ENCODE measurements at regions not wholly inside any gene's neighbourhood (a gene's known extent, or its start where the extent isn't known, plus 50 kb on each side); places are given as distances from the start of the nearest gene placed in this dataset.
"Not testable (repeated sequence)": the region's sequence is repeated elsewhere in the genome, so short reads cannot be mapped to it uniquely, and the experiment has no call there.

DNA sequence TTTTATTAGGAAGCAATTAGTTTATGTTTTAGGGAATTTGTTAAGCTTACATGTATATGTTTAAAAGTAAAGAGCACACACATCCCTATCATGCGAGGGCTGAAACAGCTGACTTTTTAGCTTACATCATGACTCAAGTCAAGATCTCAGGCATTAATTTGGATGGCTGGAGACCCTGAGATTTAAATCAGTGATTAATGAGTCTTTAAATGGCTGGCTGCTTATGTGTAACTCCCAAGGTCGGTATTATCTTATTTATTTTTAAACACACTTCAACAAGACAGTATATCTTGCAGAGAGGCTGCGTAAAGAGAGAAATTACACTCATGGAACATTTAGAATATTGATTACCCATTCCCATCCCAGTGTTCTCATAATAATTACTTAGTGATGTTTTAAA is 169.4 kb downstream of the KBTBD8 start:
- DNase-seq: no peak

DNA sequence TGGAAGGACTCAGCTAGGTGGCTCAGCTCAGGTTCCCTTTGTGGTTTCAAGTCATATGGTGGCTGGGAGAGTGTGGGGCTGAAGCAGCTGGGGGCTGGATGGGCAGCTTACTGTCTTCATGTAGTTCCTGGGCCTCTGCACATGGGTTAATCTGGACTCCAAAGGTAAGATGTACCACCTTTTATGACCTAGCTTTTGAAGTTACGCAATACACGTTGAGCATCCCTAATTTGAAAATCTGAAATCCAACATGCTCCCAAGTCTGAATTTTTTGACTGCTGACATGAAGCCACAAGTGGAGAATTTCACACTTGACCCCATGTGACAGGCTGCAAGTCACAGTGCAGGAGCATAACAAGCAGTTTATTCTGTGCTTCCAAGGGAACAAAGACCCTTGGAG is 173.7 kb downstream of the KBTBD8 start:
- no peak for DNase-seq

DNA sequence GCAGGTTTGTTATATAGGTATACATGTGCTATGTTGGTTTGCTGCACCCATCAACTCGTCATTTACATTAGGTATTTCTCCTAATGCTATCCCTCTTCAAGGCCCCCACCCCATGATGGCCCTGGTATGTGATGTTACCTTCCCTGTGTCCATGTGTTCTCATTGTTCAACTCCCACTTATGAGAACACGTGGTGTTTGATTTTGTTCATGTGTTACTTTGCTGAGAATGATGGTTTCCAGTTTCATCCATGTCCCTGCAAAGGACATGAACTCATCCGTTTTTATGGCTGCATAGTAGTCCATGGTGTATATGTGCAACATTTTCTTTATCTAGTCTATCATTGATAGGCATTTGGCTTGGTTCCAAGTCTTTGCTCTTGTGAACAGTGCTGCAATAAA is 175.0 kb downstream of the KBTBD8 start:
- DNase-seq: not testable (repeated sequence)

DNA sequence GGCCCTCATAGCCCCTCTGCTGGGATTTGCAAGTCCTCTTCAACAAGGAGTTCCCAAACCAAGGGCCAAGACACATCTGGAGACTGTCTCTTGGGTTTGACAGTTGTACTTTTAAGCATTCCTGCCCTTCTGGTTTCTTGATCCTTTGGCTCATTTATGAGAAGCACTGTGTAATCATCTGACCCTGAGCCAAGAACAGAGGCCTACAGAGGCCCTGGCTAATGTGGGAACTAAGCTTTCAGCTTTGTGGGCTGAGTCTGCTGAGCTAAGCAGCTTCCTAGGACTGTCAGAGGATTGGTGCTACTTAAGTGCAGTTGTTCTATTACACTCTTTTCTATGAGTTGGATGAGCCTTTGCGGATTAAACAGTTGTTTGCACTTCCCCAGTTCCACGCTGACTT is 178.3 kb downstream of the KBTBD8 start:
- no peak for DNase-seq

DNA sequence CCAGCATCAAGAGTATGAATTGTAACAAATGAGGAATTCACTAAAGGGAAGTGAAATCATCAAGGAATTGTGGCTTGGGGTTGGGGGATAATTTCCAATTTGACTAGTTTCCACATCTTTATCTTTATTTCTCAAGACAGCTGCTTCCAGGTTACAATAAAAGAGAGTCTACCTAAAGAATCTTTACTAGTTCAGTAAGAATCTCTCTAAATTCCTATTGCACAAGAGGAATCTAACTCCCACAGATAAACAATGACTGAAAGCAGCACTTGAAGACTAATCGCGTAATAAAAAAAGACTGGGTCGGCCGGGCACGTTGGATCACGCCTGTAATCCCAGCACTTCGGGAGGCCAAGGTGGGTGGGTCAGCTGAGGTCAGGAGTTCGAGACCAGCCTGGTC is 194.4 kb downstream of the KBTBD8 start:
- DNase-seq: no peak

DNA sequence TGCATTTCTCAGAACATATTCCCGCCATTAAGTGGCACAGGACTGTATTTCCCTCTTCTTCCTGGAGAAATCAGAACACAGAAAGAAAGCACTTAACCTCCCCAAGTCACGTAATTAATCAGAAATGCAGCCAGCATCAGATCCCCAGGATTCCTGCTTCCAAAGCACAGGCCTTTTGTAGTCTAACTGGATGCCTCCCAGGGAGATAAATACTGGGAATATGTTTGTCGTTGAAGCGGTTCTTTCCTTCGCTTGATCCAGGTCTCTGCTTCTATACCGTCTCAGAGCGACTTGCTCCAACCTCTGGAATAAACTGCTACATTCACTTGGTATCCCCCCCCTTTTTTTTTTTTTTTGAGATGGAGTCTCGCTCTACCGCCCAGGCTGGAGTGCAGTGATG is 198.6 kb downstream of the KBTBD8 start:
- no peak for DNase-seq

DNA sequence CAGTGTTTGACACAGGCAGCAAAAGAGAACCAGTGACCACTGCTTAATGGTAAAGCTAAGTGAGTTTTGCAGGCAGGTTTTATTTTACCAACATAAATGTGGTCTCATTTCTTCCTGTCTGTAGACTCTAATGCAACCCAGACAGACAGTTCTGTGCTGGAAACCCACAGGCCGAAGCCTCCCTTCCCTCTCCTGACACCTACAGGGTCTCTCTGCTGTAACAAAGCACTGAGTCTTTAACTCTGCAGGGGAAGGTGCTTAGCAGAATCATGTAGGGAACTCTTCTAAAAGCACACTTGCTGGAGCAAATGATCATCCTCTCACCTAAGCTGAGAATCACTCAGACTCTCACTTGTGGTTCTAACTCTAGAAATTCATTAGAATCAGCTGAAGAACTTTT is 200.3 kb downstream of the KBTBD8 start:
- no peak for DNase-seq

DNA sequence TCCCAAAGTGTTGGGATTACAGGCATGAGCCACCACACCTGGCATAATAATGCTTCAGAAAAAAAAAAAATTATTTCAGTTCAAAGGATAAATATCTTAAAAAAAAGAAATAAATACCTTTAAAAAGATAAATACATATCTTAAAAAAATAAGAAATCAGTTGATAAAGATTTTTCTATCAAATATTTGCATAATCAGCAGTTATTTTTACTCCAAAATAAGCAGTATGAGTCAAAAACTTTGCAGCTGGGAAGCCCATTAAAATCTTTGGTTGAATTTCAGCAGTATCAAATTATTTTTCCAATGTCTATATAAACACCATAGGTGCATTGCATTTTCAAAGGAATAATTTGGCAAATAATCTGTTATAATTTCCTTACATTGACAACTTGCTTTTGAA is 202.5 kb downstream of the KBTBD8 start:
- no peak for DNase-seq

DNA sequence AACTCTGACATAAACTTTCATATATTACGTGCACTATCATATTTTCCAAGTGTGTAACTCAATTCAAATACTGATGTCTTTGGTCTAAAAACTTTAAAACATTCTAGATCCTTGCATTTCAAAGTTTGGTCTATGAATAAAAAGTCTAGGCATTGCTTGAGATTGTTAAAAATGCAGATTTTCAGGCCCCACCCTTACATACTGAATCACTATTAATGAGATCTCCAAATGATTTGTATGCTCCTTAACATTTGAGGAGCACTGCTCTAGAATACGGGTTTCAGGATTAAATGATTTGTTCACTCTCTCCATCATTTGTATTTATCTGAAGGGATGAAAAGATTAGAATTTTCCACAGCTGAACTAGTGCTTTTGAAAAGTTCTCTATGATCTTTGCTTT is 202.9 kb downstream of the KBTBD8 start:
- DNase-seq: no peak

DNA sequence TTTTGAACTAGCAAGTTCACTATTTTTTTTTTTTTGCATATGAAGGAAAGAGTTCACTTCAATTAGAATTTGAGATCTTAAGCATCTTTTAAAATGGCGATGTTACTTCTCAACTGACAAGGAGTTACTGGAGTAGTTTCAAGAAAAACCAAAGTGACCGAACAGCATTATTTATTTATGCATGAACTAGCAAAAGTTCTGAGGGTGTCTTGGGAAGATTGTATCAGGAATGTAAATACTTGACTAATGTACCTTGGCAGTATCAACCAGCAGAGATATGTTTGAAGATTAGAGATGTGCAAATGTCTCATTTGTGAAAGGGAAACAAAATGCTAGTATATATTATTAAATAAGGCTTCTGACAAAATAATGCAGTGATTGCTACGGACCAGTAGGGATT is 203.9 kb downstream of the KBTBD8 start:
- no peak for DNase-seq

DNA sequence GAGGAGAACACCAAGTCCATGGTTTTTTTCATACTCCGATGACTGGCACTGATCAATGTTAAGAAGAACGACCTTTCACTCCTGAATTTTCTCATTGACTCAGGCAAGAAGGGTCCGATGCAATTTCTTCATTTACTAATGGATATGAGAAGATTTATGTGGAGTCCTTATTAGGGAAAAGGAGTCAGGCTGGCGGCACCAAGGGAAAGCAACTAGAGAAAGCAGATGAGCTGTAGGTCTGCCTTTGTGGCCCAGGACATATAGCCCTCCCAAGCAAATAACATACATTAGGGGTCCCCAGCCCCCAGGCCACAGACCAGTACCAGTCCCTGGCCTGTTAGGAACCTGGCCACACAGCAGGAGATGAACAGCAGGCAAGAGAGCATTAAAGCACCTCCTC is 206.8 kb downstream of the KBTBD8 start:
- no peak for DNase-seq

DNA sequence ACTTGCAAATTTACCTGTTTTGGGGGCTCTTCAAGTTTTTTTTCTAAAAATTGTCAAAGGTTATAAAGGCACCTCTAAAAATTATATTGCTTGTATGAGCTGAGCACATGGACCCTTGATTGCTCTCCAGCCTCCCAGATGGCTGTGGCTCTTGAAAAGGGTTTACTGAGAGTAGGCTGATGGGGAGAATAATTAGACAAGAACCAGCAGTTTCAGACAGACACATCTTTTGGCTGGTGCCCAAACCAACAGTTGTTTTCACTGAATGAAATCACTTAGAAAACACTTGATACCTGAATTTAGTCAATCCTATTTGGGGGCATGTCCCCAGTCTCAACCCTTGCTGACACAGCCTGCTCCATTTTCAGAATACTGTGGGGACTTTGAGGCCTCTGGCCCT is 217.6 kb downstream of the KBTBD8 start:
- no peak for DNase-seq

DNA sequence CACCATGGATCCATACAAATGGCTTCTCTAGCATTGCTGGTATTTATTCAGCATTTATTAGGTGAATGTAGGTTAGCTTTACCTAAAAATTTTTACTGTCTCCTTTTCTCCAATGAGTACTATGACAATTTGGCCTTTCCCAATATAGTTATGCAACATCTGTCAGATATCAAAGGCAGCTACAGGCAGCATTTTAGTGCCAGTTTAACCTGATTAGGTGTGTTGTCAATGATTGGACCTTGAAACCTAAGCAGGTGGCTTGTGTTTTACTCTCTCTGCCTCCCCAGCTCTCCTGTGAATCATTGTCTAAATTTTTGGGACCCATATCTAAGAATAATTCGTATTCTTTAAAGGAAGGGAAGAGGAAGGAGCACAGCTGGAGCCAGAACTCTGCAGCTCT is 228.9 kb downstream of the KBTBD8 start:
- no peak for DNase-seq

DNA sequence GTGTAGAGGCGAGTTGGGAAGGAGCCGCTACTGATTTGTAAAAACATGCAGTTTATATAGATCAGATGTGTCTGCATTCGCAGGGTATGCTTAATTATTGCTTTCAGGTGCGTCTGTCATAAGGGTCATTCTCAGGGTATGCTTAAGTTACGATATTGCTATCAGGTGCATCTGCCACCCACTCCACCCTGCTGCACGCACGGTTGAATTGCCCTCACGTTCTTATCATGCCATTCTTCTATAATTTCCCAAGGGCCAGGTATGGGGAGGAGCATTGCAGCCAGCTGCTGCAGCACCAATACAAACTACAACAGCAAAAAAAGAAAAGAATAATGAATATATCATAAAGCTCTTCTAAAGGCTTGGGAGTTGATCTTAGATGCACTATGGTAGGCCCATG is 230.0 kb downstream of the KBTBD8 start:
- no peak for DNase-seq

DNA sequence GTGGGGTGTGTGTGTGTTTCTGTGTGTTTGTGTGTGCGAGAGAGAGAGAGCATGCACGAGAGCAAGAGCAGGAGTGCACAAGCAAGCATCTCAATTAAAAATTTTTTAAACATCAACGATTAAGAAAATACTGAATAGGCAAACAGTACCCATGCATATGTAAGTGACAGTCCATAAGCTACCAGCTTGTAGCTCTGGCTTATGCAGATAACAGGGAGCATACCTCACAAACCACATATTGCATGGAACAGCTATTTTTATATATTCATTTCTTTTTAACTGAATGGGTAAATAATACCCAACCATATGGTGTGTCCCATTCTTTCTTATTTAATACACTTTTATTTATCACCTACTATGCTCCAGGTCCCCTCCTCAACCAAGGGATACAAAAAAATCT is 234.5 kb downstream of the KBTBD8 start:
- no peak for DNase-seq

DNA sequence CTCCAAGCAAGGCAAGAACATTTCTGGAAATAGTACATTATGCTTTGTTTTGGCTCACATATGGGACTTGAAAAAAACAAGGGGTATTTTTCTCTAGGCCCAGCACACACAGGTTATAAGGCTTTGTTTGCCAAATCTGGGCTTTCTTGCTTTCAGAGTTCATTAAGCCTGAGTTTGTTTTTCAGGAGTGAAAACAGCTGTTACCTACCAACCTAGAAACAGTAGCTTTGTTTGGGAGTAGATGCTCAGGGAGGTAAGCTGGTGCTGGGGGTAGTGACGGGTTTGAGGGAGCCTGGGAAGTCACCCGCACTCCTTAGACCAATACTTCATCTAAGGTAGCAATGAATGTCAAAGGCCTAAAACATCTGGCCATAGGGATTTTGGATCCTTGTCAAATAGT is 241.2 kb downstream of the KBTBD8 start:
- DNase-seq: no peak

DNA sequence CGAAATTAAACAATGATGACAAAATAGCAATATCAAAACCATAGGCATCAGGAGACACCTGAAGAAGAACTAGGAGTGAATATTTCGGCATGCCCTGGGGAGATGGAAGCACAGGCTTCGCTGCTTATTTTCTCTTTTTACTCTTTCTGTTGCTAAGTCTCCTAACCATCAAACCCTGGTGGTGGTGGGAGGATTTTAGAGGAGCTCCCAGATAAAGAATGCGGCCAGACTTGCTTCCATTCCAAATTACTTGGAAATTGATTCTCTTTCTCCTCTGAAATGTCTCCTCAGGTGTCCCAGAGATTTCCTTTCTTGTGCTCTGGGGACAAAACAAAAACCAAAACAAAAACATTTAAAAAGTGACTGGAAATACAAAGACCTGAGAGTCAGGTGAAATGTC is 243.0 kb downstream of the KBTBD8 start:
- DNase-seq: no peak

DNA sequence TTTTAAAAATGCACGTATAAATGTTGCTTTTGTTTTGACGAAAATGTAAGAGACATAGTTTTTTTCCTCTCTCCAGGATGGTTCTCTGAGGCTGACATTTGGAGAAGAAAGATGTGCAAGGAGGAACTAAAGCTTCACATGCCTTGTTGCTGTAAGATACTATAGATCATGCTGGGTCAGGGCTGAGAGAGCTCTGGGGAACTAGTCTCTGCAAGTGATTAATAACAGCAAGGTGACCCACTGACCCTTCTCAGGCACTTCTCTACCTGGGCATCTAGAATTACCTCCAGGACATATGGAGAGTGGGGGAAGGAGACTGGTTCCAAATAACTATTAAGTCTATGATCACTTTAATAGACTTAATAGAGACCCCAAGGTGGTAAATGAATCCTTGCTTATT is 246.0 kb downstream of the KBTBD8 start:
- DNase-seq: no peak

DNA sequence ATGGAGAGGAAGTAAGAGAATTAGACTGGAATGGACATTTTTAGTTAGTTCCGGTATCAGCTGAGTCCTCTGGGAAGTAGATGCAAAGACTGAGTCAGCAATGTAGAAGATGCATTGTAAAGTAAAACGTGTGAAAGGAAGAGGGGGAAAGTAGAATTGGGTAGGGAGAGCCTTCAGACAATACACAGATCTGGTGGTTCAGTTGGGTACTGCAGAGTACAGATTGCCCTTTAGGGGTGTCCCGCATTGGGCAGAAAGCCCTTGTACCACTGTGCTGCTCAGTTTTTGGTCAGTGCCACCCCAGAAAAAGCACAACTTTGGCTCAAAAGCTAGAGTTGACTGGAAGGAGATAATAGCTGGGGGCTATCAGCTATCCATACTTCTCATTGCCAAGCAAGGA is 247.4 kb downstream of the KBTBD8 start:
- no peak for DNase-seq

DNA sequence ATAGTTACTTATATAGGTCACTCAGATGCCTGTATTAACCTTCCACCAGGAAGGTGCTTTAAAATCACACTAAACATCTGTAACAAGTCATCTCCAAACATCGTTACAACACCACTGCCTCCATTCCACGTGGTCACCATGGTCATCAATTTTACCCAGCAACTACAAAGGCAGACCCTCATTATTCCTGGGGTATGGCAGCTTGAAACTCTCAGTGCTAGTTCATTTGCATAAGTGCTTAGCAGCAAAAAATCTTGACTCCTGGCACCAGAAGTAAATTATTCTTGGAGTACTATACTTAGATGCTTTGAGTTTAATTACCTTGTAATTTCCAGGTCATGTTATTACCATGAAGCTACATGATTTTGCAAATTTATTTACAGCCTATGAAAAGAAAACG is 250.6 kb downstream of the KBTBD8 start:
- DNase-seq: no peak

DNA sequence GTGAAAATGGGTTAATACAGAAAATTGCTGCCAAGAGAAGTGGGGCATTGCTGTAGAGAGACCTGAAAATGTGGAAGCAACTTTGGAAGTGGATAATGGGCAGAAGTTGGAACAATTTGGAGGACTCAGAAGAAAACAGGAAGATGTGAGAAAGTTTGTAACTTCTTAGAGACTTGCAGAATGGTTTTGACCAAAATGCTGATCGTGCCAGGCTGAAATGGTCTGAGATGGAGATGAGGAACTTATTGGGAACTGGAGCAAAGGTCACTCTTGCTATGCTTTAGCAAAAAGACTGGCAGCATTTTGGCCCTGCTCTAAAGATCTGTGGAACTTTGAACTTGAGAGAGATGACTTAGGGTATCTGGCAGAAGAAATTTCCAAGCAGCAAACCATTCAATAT is 254.8 kb downstream of the KBTBD8 start:
- not testable (repeated sequence) for DNase-seq

DNA sequence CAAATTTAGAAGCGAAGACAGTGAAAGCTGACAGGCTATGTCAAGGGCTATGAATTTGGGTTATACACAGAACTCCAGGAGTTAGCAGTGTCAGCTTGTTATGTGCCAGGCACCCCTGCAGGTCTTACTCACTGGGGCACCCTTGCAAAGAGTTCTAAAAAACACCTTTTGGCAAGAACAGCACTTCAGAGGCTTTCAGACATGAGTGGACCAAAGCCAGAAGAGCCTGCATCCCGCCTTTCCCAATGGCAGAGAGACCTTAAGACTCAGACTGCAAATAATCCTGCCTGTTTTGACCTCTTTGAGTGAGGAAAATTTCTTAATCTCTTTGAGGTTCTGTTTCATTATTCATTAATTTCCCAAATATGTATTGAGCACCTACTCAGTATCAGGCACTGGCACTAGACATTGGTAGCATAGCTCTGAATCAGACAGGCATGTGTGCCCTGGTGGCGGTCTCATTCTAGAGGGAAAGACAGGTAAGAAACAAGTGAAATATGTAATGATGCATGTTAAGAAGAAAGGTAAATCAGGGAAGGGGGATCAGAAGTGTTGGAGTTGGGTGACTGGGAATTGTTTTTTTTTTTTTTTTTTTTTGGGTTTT is 280.0 kb downstream of the KBTBD8 start:
- DNase-seq: no peak

DNA sequence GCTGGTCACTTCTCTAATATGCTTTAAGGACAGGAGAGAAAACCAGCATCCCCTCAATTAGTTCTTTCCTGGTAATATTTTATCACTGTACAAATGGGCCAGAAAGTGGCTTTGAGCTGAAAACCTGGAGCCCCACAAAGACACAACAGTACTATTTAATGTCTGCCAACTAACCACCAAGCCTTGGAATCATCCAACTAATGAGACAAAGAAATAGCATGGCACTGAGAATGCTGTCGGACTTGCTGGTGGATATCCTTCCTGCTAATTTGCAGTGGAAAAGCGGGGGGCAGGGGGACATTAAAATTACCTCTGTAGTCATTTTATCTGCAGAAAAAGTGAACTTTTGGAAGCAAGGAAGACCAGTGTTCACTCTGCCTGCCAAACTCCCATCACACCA is 288.5 kb downstream of the KBTBD8 start:
- no peak for DNase-seq

DNA sequence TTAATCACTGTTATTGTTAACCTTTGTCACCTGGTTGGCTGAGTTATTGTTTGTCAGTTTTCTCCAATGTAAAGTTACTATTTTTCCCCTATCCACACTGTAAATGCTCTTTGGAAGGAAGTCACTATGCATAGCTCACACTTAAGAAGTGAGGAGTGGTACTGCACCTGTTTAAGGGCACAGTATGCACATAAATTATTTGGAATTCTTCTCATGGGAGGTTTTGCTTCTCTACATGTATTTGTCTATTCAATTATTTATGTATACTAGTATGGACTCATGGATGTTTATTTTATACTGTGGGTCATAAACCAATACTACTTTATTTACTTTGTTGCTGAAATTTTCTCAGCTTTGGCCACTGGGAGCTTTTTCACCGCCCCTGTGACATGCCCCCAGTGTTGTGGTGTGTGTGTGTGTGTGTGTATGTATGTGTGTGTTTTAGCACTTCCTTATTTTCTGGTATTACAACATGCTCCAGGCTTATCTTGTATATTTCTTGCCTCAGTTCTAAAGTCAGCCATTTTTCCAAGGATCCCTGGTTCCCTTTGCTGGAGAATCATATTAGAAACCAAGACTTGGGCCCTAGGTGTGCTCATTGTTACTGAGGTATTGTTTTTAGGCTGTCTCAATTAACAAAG is 290.5 kb downstream of the KBTBD8 start:
- DNase-seq: no peak

DNA sequence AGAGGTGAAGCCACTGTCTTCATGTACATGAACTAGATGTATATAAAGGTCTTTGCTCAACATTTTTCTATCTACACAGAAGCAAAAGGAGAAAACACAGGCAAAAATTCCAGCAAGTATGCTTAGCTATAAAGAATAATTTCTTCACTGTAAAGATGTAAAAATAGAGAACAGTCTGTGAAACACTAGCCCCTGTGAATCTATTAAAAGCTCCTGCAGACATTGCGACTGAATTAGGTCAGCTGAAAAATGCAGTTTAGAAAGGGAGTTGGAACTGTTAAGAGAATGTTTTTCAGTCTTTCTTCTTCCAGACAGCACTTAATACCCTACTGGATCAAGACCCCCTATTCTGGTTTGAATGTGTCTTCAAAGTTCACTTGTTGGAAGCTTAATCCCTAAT is 291.5 kb downstream of the KBTBD8 start:
- DNase-seq: no peak

Data from stimulated activated naive CD4-positive, alpha-beta T cell (primary cell).